GM23338 (cell line): ENCODE measurements at regions not wholly inside any gene's neighbourhood (a gene's known extent, or its start where the extent isn't known, plus 50 kb on each side); places are given as distances from the start of the nearest gene placed in this dataset.

Source experiments
- ATAC-seq: fragments of 200-7000 bp; cut with Tn5 transposase; 3 replicates; pipeline ENCODE4 v1.9.1; 2020
- DNase-seq: peaks from one replicate; pipeline ENCODE4 v3.0.0-alpha.2; 2015; ENCODE audit warnings: low spot score
- H2AFZ ChIP-seq: fragments of 200-600 bp; sonication (generic); 2 replicates; pipeline ENCODE4 v1.8.0; 2016; ENCODE audit warnings: antibody characterized with exemption, mild to moderate bottlenecking, moderate library complexity
- H3F3A ChIP-seq: fragments of 200-600 bp; sonication (generic); replicated peaks from 2 replicates; pipeline ENCODE4 v1.8.0; 2017; ENCODE audit warnings: antibody characterized with exemption, mixed run types, low read depth
- H3K27ac ChIP-seq: fragments of 200-600 bp; sonication (generic); 2 replicates; pipeline ENCODE4 v1.6.1; 2016; ENCODE audit warnings: low read depth
- H3K27me3 ChIP-seq: fragments of 200-600 bp; sonication (generic); 2 replicates; pipeline ENCODE4 v1.8.0; 2016; ENCODE audit warnings: mild to moderate bottlenecking, mixed run types, moderate library complexity; ENCODE audit not compliant: insufficient read depth
- H3K36me3 ChIP-seq: fragments of 200-600 bp; sonication (generic); 2 replicates; pipeline ENCODE4 v1.8.0; 2016; ENCODE audit warnings: mild to moderate bottlenecking; ENCODE audit not compliant: insufficient read depth
- H3K4me1 ChIP-seq: fragments of 200-600 bp; sonication (generic); 2 replicates; pipeline ENCODE4 v1.8.0; 2016; ENCODE audit warnings: mild to moderate bottlenecking, moderate library complexity; ENCODE audit not compliant: insufficient read depth
- H3K4me2 ChIP-seq: fragments of 200-600 bp; sonication (generic); 2 replicates; pipeline ENCODE4 v1.7.1; 2017; ENCODE audit warnings: mixed run types
- H3K4me3 ChIP-seq: fragments of 200-600 bp; sonication (generic); 2 replicates; pipeline ENCODE4 v1.6.1; 2016; ENCODE audit warnings: mixed run types
- H3K79me2 ChIP-seq: fragments of 200-600 bp; sonication (generic); replicated peaks from 2 replicates; pipeline ENCODE4 v1.8.0; 2017; ENCODE audit warnings: mild to moderate bottlenecking; ENCODE audit not compliant: insufficient read depth
- H3K9me2 ChIP-seq: fragments of 200-600 bp; sonication (generic); 2 replicates; pipeline ENCODE4 v1.8.0; 2017; ENCODE audit not compliant: insufficient read depth
- H4K20me1 ChIP-seq: fragments of 200-600 bp; sonication (generic); replicated peaks from 2 replicates; pipeline ENCODE4 v1.8.0; 2017; ENCODE audit warnings: mild to moderate bottlenecking; ENCODE audit not compliant: insufficient read depth
- H3K27ac Mint-ChIP-seq: 2 replicates; pipeline ENCODE4 v1.8.0; 2020; ENCODE audit warnings: inconsistent platforms, mild to moderate bottlenecking, moderate library complexity, mixed read lengths
- H3K27me3 Mint-ChIP-seq: 3 replicates; pipeline ENCODE4 v1.8.0; 2022; ENCODE audit warnings: low read depth, mild to moderate bottlenecking, moderate library complexity, mixed read lengths, inconsistent platforms; ENCODE audit not compliant: insufficient read depth, poor library complexity
- H3K36me3 Mint-ChIP-seq: 3 replicates; pipeline ENCODE4 v1.8.0; 2021; ENCODE audit warnings: low read depth, mild to moderate bottlenecking, inconsistent platforms, moderate library complexity, mixed read lengths
- H3K4me1 Mint-ChIP-seq: 3 replicates; pipeline ENCODE4 v1.8.0; 2020; ENCODE audit warnings: mild to moderate bottlenecking, inconsistent platforms, mixed read lengths
- H3K4me3 Mint-ChIP-seq: 3 replicates; pipeline ENCODE4 v1.8.0; 2021; ENCODE audit warnings: moderate library complexity, mild to moderate bottlenecking, inconsistent platforms, mixed read lengths
- H3K9me3 Mint-ChIP-seq: 3 replicates; pipeline ENCODE4 v1.8.0; 2020; ENCODE audit warnings: moderate library complexity, mild to moderate bottlenecking, inconsistent platforms, mixed read lengths
- CREB1 ChIP-seq: fragments of 250-450 bp; sonication (Bioruptor Pico); IDR thresholded peaks from 2 replicates; pipeline ENCODE4 v1.5.0; 2020; ENCODE audit warnings: low read depth, mild to moderate bottlenecking, moderate library complexity
- EZH2 ChIP-seq: fragments of 200-600 bp; sonication (generic); IDR thresholded peaks from one replicate; pipeline ENCODE4 v1.8.0; 2017; ENCODE audit warnings: antibody characterized with exemption, mild to moderate bottlenecking, low read depth; ENCODE audit not compliant: unreplicated experiment
- EZH2phosphoT487 ChIP-seq: fragments of 200-600 bp; sonication (generic); IDR thresholded peaks from one replicate; pipeline ENCODE4 v1.8.1; 2018; ENCODE audit warnings: antibody characterized with exemption; ENCODE audit not compliant: unreplicated experiment
- JUNB ChIP-seq: IDR thresholded peaks from one replicate; pipeline ENCODE4 v1.6.1; 2016; ENCODE audit warnings: antibody characterized with exemption; ENCODE audit not compliant: unreplicated experiment
- NANOG ChIP-seq: IDR thresholded peaks from 2 replicates; pipeline ENCODE4 v1.6.1; 2016; ENCODE audit warnings: antibody characterized with exemption, borderline replicate concordance
- POLR2AphosphoS5 ChIP-seq: IDR thresholded peaks from 2 replicates; pipeline ENCODE4 v1.6.1; 2016; ENCODE audit warnings: antibody characterized with exemption, low read depth
- ZNF114 ChIP-seq: fragments of 250-450 bp; sonication (Bioruptor Pico); IDR thresholded peaks from 2 replicates; pipeline ENCODE4 v1.5.0; 2020; ENCODE audit warnings: mild to moderate bottlenecking, moderate library complexity
- ZNF331 ChIP-seq: fragments of 250-450 bp; sonication (Bioruptor Pico); IDR thresholded peaks from 2 replicates; pipeline ENCODE4 v1.5.0; 2020; ENCODE audit warnings: low read depth, mild to moderate bottlenecking, moderate library complexity
- TF ChIP-seq, protein P1 (sequence below), 2 experiments: fragments of 200-600 bp in 1 of 2; sonication (generic) in 1 of 2; conservative IDR thresholded peaks; 2 replicates each; pipeline versions ENCODE4 v1.5.1 to v1.6.1; 2016 to 2017; ENCODE audit warnings: antibody characterized with exemption in 2 of 2, low read depth in 2 of 2, mild to moderate bottlenecking in 2 of 2, moderate library complexity in 1 of 2
- TF ChIP-seq, protein P2 (sequence below): IDR thresholded peaks from 2 replicates; pipeline ENCODE4 v1.6.1; 2016; ENCODE audit warnings: antibody characterized with exemption
- TF ChIP-seq, protein P3 (sequence below): IDR thresholded peaks from one replicate; pipeline ENCODE4 v1.6.1; 2018; ENCODE audit warnings: antibody characterized with exemption; ENCODE audit not compliant: unreplicated experiment
- TF ChIP-seq, protein P4 (sequence below): fragments of 250-450 bp; sonication (Bioruptor Pico); IDR thresholded peaks from 2 replicates; pipeline ENCODE4 v1.5.0; 2020; ENCODE audit warnings: mild to moderate bottlenecking, moderate library complexity

DNA sequence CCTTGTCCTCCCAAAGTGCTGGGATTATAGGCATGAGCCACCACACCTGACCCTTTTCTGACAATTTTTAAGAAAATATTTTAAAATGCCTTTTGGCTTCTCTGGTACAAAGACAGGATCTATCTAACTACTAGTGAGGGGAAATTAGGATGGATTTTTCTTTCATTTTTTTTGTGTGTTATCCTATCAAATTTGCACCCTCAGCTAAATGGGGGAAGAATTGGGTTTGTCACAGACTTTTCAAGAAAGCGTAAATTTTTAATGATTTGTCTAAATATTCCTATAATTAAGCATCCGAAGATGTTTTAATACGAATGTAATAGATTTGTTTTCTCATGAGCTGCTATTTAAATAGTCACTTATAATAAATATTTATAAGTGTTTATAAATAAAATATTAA is 340.0 kb upstream of the ETAA1 start (continued):
- TF ChIP-seq CREB1 (CRISPR knock-in tag) (no peak), ZNF114 (CRISPR knock-in tag) (no peak)

DNA sequence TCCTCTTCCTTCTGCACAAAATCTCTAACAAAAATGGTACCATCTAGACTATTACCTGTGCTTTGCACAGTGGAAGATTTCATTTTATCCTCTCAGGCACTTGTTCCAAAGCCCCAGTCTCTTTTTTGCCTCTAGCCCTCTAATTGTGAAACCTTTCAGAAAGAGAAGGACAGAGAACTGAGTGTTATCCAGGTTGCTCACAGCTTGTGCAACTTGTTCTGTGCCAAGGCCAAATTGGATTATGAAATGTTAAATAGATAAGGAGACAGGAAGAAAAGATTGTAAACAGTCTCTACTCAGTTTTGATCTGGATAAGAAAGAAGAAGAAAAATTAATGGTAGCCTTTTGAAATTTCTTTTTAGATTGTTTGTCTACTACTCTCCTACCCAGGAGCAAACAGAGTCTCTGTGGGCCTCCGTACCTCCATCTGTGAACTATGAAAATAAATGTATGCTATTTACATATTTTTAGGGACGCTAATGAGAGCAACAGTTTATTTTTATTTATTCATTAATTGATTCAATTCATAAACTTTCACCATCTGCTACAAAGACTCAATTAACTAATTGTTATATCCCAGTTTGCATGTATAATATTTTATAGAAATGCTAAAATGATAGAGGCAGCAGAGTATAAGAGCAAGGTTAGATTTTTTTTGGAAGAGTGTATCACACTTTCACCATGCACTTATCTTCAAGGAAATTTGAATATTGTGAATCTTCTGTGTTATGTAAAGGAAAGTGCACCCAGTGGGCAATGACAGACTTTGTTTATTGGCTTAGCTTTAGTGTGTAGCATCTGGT is 339.0 kb upstream of the ETAA1 start:
- Mint-ChIP-seq H3K36me3 (no peaks in the 10 kb centered on the region), H3K27me3 (no peaks in the 10 kb centered on the region), H3K27ac (no peak overlapping the region), H3K4me3 (no peak overlapping the region), H3K4me1 (no peaks in the 10 kb centered on the region), H3K9me3 (no peaks in the 10 kb centered on the region)
- no peak overlapping the region for H3K4me2 ChIP-seq
- no peak overlapping the region for H3K4me3 ChIP-seq
- 0 out of 2 replicates have a peak, but pooled peaks cover 4% of the 10 kb centered on the region for H3K9me2 ChIP-seq
- ATAC-seq: no peak
- H3K4me1 ChIP-seq: no peaks in the 10 kb centered on the region
- H4K20me1 ChIP-seq: no peaks in the 10 kb centered on the region
- no peak overlapping the region for H3K27ac ChIP-seq
- H3K36me3 ChIP-seq: no peaks in the 10 kb centered on the region
- H2AFZ ChIP-seq: no peak overlapping the region
- no peaks in the 10 kb centered on the region for H3F3A ChIP-seq
- no peaks in the 10 kb centered on the region for H3K79me2 ChIP-seq
- DNase-seq: no peak
- H3K27me3 ChIP-seq: no peaks in the 10 kb centered on the region
- TF ChIP-seq ZNF331 (CRISPR knock-in tag): no peak
- no peak for TF ChIP-seq POLR2AphosphoS5
- no peak for TF ChIP-seq EZH2
- TF ChIP-seq, protein P1, sequence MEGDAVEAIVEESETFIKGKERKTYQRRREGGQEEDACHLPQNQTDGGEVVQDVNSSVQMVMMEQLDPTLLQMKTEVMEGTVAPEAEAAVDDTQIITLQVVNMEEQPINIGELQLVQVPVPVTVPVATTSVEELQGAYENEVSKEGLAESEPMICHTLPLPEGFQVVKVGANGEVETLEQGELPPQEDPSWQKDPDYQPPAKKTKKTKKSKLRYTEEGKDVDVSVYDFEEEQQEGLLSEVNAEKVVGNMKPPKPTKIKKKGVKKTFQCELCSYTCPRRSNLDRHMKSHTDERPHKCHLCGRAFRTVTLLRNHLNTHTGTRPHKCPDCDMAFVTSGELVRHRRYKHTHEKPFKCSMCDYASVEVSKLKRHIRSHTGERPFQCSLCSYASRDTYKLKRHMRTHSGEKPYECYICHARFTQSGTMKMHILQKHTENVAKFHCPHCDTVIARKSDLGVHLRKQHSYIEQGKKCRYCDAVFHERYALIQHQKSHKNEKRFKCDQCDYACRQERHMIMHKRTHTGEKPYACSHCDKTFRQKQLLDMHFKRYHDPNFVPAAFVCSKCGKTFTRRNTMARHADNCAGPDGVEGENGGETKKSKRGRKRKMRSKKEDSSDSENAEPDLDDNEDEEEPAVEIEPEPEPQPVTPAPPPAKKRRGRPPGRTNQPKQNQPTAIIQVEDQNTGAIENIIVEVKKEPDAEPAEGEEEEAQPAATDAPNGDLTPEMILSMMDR (conservative IDR thresholded peaks at IDR 0.05; ENCODE audit: low read depth in 2 of 2): no peak
- TF ChIP-seq, protein P2, sequence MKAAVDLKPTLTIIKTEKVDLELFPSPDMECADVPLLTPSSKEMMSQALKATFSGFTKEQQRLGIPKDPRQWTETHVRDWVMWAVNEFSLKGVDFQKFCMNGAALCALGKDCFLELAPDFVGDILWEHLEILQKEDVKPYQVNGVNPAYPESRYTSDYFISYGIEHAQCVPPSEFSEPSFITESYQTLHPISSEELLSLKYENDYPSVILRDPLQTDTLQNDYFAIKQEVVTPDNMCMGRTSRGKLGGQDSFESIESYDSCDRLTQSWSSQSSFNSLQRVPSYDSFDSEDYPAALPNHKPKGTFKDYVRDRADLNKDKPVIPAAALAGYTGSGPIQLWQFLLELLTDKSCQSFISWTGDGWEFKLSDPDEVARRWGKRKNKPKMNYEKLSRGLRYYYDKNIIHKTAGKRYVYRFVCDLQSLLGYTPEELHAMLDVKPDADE: no peak
- no peak for TF ChIP-seq ZNF114 (CRISPR knock-in tag)
- TF ChIP-seq, protein P3, sequence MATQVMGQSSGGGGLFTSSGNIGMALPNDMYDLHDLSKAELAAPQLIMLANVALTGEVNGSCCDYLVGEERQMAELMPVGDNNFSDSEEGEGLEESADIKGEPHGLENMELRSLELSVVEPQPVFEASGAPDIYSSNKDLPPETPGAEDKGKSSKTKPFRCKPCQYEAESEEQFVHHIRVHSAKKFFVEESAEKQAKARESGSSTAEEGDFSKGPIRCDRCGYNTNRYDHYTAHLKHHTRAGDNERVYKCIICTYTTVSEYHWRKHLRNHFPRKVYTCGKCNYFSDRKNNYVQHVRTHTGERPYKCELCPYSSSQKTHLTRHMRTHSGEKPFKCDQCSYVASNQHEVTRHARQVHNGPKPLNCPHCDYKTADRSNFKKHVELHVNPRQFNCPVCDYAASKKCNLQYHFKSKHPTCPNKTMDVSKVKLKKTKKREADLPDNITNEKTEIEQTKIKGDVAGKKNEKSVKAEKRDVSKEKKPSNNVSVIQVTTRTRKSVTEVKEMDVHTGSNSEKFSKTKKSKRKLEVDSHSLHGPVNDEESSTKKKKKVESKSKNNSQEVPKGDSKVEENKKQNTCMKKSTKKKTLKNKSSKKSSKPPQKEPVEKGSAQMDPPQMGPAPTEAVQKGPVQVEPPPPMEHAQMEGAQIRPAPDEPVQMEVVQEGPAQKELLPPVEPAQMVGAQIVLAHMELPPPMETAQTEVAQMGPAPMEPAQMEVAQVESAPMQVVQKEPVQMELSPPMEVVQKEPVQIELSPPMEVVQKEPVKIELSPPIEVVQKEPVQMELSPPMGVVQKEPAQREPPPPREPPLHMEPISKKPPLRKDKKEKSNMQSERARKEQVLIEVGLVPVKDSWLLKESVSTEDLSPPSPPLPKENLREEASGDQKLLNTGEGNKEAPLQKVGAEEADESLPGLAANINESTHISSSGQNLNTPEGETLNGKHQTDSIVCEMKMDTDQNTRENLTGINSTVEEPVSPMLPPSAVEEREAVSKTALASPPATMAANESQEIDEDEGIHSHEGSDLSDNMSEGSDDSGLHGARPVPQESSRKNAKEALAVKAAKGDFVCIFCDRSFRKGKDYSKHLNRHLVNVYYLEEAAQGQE: no peak
- TF ChIP-seq CREB1 (CRISPR knock-in tag): no peak
- TF ChIP-seq EZH2phosphoT487: no peak
- TF ChIP-seq, protein P4, sequence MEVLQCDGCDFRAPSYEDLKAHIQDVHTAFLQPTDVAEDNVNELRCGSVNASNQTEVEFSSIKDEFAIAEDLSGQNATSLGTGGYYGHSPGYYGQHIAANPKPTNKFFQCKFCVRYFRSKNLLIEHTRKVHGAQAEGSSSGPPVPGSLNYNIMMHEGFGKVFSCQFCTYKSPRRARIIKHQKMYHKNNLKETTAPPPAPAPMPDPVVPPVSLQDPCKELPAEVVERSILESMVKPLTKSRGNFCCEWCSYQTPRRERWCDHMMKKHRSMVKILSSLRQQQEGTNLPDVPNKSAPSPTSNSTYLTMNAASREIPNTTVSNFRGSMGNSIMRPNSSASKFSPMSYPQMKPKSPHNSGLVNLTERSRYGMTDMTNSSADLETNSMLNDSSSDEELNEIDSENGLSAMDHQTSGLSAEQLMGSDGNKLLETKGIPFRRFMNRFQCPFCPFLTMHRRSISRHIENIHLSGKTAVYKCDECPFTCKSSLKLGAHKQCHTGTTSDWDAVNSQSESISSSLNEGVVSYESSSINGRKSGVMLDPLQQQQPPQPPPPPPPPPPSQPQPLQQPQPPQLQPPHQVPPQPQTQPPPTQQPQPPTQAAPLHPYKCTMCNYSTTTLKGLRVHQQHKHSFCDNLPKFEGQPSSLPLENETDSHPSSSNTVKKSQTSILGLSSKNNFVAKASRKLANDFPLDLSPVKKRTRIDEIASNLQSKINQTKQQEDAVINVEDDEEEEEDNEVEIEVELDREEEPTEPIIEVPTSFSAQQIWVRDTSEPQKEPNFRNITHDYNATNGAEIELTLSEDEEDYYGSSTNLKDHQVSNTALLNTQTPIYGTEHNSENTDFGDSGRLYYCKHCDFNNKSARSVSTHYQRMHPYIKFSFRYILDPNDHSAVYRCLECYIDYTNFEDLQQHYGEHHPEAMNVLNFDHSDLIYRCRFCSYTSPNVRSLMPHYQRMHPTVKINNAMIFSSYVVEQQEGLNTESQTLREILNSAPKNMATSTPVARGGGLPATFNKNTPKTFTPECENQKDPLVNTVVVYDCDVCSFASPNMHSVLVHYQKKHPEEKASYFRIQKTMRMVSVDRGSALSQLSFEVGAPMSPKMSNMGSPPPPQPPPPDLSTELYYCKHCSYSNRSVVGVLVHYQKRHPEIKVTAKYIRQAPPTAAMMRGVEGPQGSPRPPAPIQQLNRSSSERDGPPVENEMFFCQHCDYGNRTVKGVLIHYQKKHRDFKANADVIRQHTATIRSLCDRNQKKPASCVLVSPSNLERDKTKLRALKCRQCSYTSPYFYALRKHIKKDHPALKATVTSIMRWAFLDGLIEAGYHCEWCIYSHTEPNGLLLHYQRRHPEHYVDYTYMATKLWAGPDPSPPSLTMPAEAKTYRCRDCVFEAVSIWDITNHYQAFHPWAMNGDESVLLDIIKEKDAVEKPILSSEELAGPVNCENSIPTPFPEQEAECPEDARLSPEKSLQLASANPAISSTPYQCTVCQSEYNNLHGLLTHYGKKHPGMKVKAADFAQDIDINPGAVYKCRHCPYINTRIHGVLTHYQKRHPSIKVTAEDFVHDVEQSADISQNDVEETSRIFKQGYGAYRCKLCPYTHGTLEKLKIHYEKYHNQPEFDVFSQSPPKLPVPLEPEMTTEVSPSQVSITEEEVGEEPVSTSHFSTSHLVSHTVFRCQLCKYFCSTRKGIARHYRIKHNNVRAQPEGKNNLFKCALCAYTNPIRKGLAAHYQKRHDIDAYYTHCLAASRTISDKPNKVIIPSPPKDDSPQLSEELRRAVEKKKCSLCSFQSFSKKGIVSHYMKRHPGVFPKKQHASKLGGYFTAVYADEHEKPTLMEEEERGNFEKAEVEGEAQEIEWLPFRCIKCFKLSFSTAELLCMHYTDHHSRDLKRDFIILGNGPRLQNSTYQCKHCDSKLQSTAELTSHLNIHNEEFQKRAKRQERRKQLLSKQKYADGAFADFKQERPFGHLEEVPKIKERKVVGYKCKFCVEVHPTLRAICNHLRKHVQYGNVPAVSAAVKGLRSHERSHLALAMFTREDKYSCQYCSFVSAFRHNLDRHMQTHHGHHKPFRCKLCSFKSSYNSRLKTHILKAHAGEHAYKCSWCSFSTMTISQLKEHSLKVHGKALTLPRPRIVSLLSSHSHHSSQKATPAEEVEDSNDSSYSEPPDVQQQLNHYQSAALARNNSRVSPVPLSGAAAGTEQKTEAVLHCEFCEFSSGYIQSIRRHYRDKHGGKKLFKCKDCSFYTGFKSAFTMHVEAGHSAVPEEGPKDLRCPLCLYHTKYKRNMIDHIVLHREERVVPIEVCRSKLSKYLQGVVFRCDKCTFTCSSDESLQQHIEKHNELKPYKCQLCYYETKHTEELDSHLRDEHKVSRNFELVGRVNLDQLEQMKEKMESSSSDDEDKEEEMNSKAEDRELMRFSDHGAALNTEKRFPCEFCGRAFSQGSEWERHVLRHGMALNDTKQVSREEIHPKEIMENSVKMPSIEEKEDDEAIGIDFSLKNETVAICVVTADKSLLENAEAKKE (CRISPR knock-in tag): no peak
- TF ChIP-seq NANOG: no peak
- no peak for TF ChIP-seq JUNB
